ENCODE measurements at regions not wholly inside any gene's neighbourhood (a gene's known extent, or its start where the extent isn't known, plus 50 kb on each side); places are given as distances from the start of the nearest gene placed in this dataset.

- TF ChIP-seq CTCF (IDR thresholded peaks at IDR 0.05) (no peak), SIN3A (IDR thresholded peaks at IDR 0.05; ENCODE audit: borderline replicate concordance, insufficient read depth, low read depth, low read length) (no peak), POLR2AphosphoS5 (IDR thresholded peaks at IDR 0.05; ENCODE audit: low read depth, low read length) (no peak)
Observed at GRCh38 chr2:217028128-217028527, 168.3 kb upstream of the TNP1 start.

Measured in Panc1 (cell line).